ENCODE measurements at regions not wholly inside any gene's neighbourhood (a gene's known extent, or its start where the extent isn't known, plus 50 kb on each side); places are given as distances from the start of the nearest gene placed in this dataset.

DNA sequence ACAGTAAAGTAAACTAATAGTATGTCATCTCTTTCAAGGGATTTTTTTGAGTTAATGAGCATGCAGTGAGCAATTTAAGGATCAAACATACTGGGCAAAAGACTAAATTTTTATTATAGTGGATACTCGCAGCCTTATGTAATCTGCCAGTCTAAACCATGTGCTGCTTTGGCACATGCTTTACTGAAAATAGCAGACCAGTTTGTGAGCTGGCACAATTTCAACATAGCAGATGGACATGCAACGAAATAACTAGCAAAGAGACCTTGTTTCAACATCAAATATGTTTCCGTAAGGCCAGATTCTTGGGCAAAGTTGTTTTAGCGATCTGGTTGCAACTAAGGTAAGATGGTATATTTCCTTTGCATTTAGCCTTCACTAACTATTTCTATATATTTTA, 807.3 kb downstream of the NR4A2 start:
- TF ChIP-seq, protein P1, sequence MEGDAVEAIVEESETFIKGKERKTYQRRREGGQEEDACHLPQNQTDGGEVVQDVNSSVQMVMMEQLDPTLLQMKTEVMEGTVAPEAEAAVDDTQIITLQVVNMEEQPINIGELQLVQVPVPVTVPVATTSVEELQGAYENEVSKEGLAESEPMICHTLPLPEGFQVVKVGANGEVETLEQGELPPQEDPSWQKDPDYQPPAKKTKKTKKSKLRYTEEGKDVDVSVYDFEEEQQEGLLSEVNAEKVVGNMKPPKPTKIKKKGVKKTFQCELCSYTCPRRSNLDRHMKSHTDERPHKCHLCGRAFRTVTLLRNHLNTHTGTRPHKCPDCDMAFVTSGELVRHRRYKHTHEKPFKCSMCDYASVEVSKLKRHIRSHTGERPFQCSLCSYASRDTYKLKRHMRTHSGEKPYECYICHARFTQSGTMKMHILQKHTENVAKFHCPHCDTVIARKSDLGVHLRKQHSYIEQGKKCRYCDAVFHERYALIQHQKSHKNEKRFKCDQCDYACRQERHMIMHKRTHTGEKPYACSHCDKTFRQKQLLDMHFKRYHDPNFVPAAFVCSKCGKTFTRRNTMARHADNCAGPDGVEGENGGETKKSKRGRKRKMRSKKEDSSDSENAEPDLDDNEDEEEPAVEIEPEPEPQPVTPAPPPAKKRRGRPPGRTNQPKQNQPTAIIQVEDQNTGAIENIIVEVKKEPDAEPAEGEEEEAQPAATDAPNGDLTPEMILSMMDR (IDR thresholded peaks at IDR 0.05): no peak
- Histone ChIP-seq H3K9me3 (no peaks in the 10 kb centered on the region), H3K4me1 (no peaks in the 10 kb centered on the region), H3K27me3 (no peaks in the 10 kb centered on the region), H3K27ac (no peak overlapping the region), H3K4me3 (no peak overlapping the region), H3K36me3 (no peaks in the 10 kb centered on the region)
- intact Hi-C loops (cut with DNase I): no loop called here
- no peak for DNase-seq (ENCODE audit: low spot score in 2 of 2)

DNA sequence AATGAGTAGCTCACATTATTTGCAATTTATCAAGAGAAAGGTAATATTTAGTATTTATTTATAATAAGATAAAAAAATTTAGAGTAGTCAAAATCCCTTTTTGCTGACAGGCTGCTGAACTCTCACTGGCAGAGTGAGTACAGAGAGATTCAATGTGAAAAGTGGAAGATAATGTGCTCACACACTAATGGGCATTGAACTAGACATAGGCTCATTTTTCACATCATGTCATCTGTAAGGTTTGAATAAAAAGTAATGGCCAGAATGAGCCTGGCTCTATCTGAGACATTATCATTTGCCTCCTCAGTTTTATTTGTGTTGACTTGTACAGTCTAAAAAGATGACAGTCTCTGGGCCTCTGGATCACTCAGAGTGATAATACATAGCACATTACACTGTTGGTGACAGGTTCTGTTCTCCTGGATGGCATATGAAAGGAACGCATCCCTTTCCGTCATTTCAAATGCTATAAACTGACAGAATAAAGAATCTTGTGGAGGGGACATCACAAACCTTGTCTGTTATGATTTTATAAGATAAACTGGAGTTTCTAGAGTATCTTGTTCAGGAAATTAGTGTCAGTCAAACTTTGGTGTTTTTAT, 812.9 kb downstream of the NR4A2 start:
- Histone ChIP-seq H3K4me1 (no peaks in the 10 kb centered on the region), H3K36me3 (no peaks in the 10 kb centered on the region), H3K4me3 (no peak overlapping the region), H3K9me3 (no peaks in the 10 kb centered on the region), H3K27me3 (no peaks in the 10 kb centered on the region), H3K27ac (no peak overlapping the region)
- no peak for DNase-seq (ENCODE audit: low spot score in 2 of 2)
- TF ChIP-seq, protein P1 (IDR thresholded peaks at IDR 0.05): no peak
- intact Hi-C loops (cut with DNase I): no loop called here

DNA sequence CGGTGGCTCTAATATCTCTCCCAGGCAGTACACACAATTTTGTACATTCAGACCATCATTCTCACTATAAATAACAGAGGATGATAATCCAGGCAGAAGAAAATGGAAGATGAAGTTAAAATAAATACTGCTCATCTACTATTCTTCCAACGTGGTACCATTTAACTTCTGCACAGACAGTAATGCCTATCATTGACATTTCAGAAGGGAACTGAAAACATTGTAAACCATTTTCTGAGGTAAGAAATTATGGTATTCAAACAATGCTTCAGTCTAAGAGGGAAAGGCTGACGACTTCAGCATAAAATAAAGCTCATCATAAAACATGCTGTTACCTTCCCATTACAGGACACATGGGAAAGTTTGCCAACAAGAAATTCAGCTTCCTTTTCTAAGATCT, 814.4 kb downstream of the NR4A2 start:
- no peaks in the 10 kb centered on the region for H3K36me3 ChIP-seq
- DNase-seq (ENCODE audit: low spot score in 2 of 2): no peak
- H3K27me3 ChIP-seq: no peaks in the 10 kb centered on the region
- no peak overlapping the region for H3K4me3 ChIP-seq
- TF ChIP-seq, protein P1 (IDR thresholded peaks at IDR 0.05): no peak
- H3K4me1 ChIP-seq: no peaks in the 10 kb centered on the region
- intact Hi-C loops (cut with DNase I): no loop called here
- no peaks in the 10 kb centered on the region for H3K9me3 ChIP-seq
- H3K27ac ChIP-seq: no peak overlapping the region

DNA sequence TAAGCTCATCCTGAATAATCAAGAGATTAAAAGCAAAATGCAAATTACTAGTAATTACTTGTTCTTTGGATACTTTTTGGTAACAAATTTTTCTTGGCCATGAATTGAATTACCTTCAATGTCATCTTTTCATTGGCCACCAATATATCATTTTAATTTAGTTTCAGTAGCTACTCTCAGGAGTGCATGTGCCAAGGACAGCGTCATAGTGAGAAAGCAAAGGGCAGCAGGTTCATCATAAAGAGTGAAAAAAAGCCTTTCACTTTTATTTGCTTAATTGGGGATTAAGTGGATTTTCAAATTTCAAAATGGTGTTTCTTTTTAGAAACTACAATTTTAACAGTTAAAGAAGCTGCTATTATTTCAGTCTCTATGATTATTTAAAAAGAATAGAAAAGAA, 815.2 kb downstream of the NR4A2 start:
- TF ChIP-seq, protein P1 (IDR thresholded peaks at IDR 0.05): no peak
- Histone ChIP-seq H3K27me3 (no peaks in the 10 kb centered on the region), H3K36me3 (no peaks in the 10 kb centered on the region), H3K27ac (no peak overlapping the region), H3K4me1 (no peaks in the 10 kb centered on the region), H3K9me3 (no peaks in the 10 kb centered on the region), H3K4me3 (no peak overlapping the region)
- intact Hi-C loops (cut with DNase I): no loop called here
- DNase-seq (ENCODE audit: low spot score in 2 of 2): no peak

DNA sequence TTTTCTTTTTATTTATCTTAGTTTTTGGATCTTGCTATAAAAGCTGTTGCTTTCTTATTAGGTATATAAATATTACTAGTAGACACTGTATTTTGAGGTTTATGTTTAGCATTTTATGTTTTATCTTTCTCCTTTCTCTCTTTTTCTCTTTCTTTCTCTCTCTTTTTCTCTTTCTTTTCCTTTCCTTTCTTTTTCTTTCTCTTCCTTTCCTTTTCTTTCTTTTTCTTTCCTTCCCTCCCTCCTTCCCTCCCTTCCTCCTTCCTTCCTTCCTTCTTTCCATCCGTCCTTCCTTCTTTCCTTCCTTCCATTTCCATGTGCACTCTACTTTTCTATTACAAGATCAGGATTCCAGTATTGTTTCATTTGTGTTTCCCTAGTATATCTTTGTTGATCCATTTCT, 814.8 kb downstream of the KCNJ3 start:
- Histone ChIP-seq H3K9me3 (no peaks in the 10 kb centered on the region), H3K4me1 (no peaks in the 10 kb centered on the region), H3K4me3 (no peak overlapping the region), H3K27me3 (no peaks in the 10 kb centered on the region), H3K36me3 (no peaks in the 10 kb centered on the region), H3K27ac (no peak overlapping the region)
- intact Hi-C loops (cut with DNase I): no loop called here
- DNase-seq (ENCODE audit: low spot score in 2 of 2): no peak
- TF ChIP-seq, protein P1 (IDR thresholded peaks at IDR 0.05): no peak

DNA sequence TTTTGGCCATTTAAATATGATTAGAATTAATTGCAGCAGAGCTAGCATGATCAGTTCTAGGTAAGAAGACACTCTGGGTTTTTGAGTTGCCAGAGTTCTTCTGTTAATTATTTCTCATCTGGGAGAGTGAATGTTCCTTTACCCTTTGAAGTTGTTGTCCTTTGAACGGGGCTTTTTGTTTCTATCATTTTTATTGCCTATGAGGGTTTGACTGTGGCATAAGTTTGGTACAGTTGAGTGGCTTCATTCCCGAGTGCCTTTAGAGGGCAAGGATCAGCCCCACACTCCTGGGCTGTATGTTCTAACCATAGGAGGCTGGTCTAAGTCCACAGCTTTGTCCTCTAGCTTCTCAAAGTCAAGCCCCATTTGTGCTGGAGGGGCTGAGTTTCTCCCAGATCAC, 804.3 kb downstream of the KCNJ3 start:
- Histone ChIP-seq H3K27ac (no peak overlapping the region), H3K36me3 (no peaks in the 10 kb centered on the region), H3K27me3 (no peaks in the 10 kb centered on the region), H3K4me3 (no peak overlapping the region), H3K9me3 (no peaks in the 10 kb centered on the region), H3K4me1 (no peaks in the 10 kb centered on the region)
- DNase-seq (ENCODE audit: low spot score in 2 of 2): no peak
- intact Hi-C loops (cut with DNase I): no loop called here
- TF ChIP-seq, protein P1 (IDR thresholded peaks at IDR 0.05): no peak
